B cell (primary cell): ENCODE measurements at regions not wholly inside any gene's neighbourhood (a gene's known extent, or its start where the extent isn't known, plus 50 kb on each side); places are given as distances from the start of the nearest gene placed in this dataset.

Experiments used
- ATAC-seq: fragments of 200-7000 bp; cut with Tn5 transposase; one replicate; pipeline ENCODE4 v1.10.0; 2021; ENCODE audit warnings: low read depth, mild to moderate bottlenecking, moderate number of reproducible peaks, moderate library complexity
- CTCF ChIA-PET: fragments of 350-600 bp; sonication (Branson Sonifier 250); formaldehyde crosslinking; loops from one replicate; lab custom pipeline; 2021; ENCODE audit warnings: antibody characterized with exemption, inconsistent platforms; lab: Charles Lee
- POLR2A ChIA-PET: fragments of 350-600 bp; sonication (Branson Sonifier 250); formaldehyde crosslinking; loops from one replicate; lab custom pipeline; 2021; ENCODE audit warnings: antibody characterized with exemption; lab: Charles Lee
- DNase-seq: peaks from one replicate; pipeline ENCODE4 v3.0.0; 2013
- H2AFZ ChIP-seq: 2 replicates; pipeline ENCODE4 v1.6.1; 2012; ENCODE audit warnings: mild to moderate bottlenecking, low read depth, low read length; ENCODE audit not compliant: insufficient read depth, poor library complexity, severe bottlenecking
- H3K27ac ChIP-seq, 2 donors: 1 replicate in 1 of 2; 2 replicates in 1 of 2; pipeline ENCODE4 v1.5.1; 2012 to 2013; ENCODE audit warnings: low read length in 2 of 2, mild to moderate bottlenecking in 2 of 2, moderate library complexity in 1 of 2
- H3K27me3 ChIP-seq, 4 experiments: fragments of 200-600 bp in 1 of 4; sonication (generic) in 1 of 4; replicated peaks in 1 of 4; 1 replicate in 2 of 4; 2 replicates in 2 of 4; pipeline versions ENCODE4 v1.6.1 to v1.7.0; 2013 to 2016; ENCODE audit warnings: low read length in 3 of 4, mild to moderate bottlenecking in 2 of 4, mixed read lengths in 1 of 4, moderate library complexity in 1 of 4; ENCODE audit not compliant: insufficient read depth in 4 of 4, control insufficient read depth in 3 of 4; ENCODE audit errors: control extremely low read depth in 1 of 4
- H3K36me3 ChIP-seq, 2 experiments: replicated peaks in 1 of 2; 1 replicate in 1 of 2; 2 replicates in 1 of 2; pipeline versions ENCODE4 v1.6.1 to v1.7.1; 2013; ENCODE audit warnings: low read length in 1 of 2; ENCODE audit not compliant: insufficient read depth in 2 of 2, control insufficient read depth in 1 of 2; ENCODE audit errors: control extremely low read depth in 1 of 2, extremely low read depth in 1 of 2
- H3K4me1 ChIP-seq, 2 donors: fragments of 200-600 bp in 1 of 2; sonication (generic) in 1 of 2; 1 replicate in 1 of 2; 2 replicates in 1 of 2; pipeline versions ENCODE4 v1.5.1 to v1.6.1; 2013 to 2017; ENCODE audit warnings: low read length in 2 of 2; ENCODE audit not compliant: control insufficient read depth in 2 of 2, insufficient read depth in 2 of 2
- H3K4me2 ChIP-seq: replicated peaks from 2 replicates; pipeline ENCODE3; 2012; ENCODE audit warnings: mild to moderate bottlenecking, low read depth, low read length; ENCODE audit not compliant: poor library complexity, severe bottlenecking
- H3K4me3 ChIP-seq, 5 experiments: fragments of 200-600 bp in 1 of 5; sonication (generic) in 1 of 5; 1 replicate in 3 of 5; 2 replicates in 2 of 5; pipeline versions ENCODE4 v1.5.1 to v1.7.0; 2011 to 2016; ENCODE audit warnings: low read length in 4 of 5, mild to moderate bottlenecking in 4 of 5, low read depth in 2 of 5, control low read depth in 1 of 5, moderate library complexity in 1 of 5; ENCODE audit not compliant: insufficient read depth in 1 of 5; ENCODE audit errors: control extremely low read depth in 1 of 5, extremely low read depth in 1 of 5
- H3K79me2 ChIP-seq: fragments of 200-600 bp; sonication (generic); one replicate; pipeline ENCODE4 v1.6.0; 2016; ENCODE audit warnings: low read length; ENCODE audit not compliant: control insufficient read depth, insufficient read depth
- H3K9ac ChIP-seq: fragments of 200-600 bp; sonication (generic); 2 replicates; pipeline ENCODE4 v1.6.1; 2017; ENCODE audit warnings: mild to moderate bottlenecking, low read length, moderate library complexity
- H3K9me3 ChIP-seq, 3 donors: one replicate each; pipeline versions ENCODE4 v1.6.1 to v1.7.1; 2013; ENCODE audit warnings: low read length in 2 of 3; ENCODE audit not compliant: control insufficient read depth in 2 of 3, insufficient read depth in 1 of 3; ENCODE audit errors: control extremely low read depth in 1 of 3
- H4K20me1 ChIP-seq: 2 replicates; pipeline ENCODE4 v1.6.0; 2012; ENCODE audit warnings: mild to moderate bottlenecking, low read length; ENCODE audit not compliant: insufficient read depth, control insufficient read depth, poor library complexity, severe bottlenecking
- H3K27ac Mint-ChIP-seq: one replicate; pipeline ENCODE4 v1.8.0; 2021; ENCODE audit warnings: mixed read lengths
- H3K27me3 Mint-ChIP-seq: one replicate; pipeline ENCODE4 v1.8.0; 2021; ENCODE audit warnings: mixed read lengths
- H3K4me1 Mint-ChIP-seq: one replicate; pipeline ENCODE4 v1.8.0; 2021; ENCODE audit warnings: mixed read lengths
- H3K4me3 Mint-ChIP-seq: one replicate; pipeline ENCODE4 v1.8.0; 2021; ENCODE audit warnings: mixed read lengths
- H3K9me3 Mint-ChIP-seq: one replicate; pipeline ENCODE4 v1.8.0; 2022; ENCODE audit warnings: mixed read lengths; ENCODE audit not compliant: insufficient read depth
- EZH2 ChIP-seq: IDR thresholded peaks from 2 replicates; pipeline ENCODE4 v1.6.1; 2012; ENCODE audit warnings: borderline replicate concordance, low read depth, mild to moderate bottlenecking, moderate library complexity, low read length; ENCODE audit not compliant: insufficient read depth, poor library complexity, severe bottlenecking
- WGBS: methylation state at CpG from one replicate; pipeline ENCODE4 v1.1.5; 2013; ENCODE audit warnings: missing lambda C conversion rate; ENCODE audit not compliant: insufficient coverage; 5-methylcytosine and 5-hydroxymethylcytosine counted together
- intact Hi-C: fragments of 100-400 bp; cut with micrococcal nuclease; formaldehyde crosslinking; loops from one replicate; pipeline ENCODE4 v1.10.0; 2022
- TF ChIP-seq, protein P1 (sequence below): fragments of 200-600 bp; IDR thresholded peaks from one replicate; pipeline ENCODE4 v1.8.0; 2022; ENCODE audit warnings: antibody characterized with exemption, mild to moderate bottlenecking

DNA sequence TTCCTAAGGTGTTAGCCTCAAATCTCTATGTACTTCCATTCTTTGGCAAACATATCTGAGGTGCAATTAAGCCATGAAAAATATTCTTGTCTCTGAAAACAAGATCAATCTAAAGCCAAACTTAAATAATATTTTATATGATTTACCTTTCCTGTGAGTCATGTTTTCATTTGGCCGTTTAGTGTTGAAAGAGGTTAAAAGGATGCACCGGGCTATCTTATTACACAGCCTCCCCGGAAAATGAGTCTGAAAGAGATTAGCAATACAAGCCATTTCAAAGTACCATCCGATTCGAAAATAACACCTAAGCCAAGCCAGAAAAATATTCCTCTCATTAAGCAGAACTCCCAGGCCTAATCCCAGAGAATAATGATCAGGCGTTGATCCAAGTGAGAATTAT is 161.5 kb upstream of the EPHA5 start:
- no peaks in the 10 kb centered on the region for H3K9me3 ChIP-seq
- ATAC-seq (no peak), DNase-seq (no peak)
- intact Hi-C loops: no loop called here
- no peaks in the 10 kb centered on the region for H3K79me2 ChIP-seq
- no peak overlapping the region for H2AFZ ChIP-seq
- H3K9ac ChIP-seq: no peak overlapping the region
- no peaks in the 10 kb centered on the region for H3K27me3 ChIP-seq
- H3K36me3 ChIP-seq: no peaks in the 10 kb centered on the region
- no peaks in the 10 kb centered on the region for H3K4me1 ChIP-seq
- ChIA-PET CTCF (no interaction called here), POLR2A (no interaction called here)
- H3K9me3 Mint-ChIP-seq: peaks cover 6% of the 10 kb centered on the region
- TF ChIP-seq, protein P1, sequence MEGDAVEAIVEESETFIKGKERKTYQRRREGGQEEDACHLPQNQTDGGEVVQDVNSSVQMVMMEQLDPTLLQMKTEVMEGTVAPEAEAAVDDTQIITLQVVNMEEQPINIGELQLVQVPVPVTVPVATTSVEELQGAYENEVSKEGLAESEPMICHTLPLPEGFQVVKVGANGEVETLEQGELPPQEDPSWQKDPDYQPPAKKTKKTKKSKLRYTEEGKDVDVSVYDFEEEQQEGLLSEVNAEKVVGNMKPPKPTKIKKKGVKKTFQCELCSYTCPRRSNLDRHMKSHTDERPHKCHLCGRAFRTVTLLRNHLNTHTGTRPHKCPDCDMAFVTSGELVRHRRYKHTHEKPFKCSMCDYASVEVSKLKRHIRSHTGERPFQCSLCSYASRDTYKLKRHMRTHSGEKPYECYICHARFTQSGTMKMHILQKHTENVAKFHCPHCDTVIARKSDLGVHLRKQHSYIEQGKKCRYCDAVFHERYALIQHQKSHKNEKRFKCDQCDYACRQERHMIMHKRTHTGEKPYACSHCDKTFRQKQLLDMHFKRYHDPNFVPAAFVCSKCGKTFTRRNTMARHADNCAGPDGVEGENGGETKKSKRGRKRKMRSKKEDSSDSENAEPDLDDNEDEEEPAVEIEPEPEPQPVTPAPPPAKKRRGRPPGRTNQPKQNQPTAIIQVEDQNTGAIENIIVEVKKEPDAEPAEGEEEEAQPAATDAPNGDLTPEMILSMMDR: no peak
- no peaks in the 10 kb centered on the region for H3K4me1 Mint-ChIP-seq
- H3K27ac ChIP-seq: no peak overlapping the region
- H4K20me1 ChIP-seq: no peaks in the 10 kb centered on the region
- no peaks in the 10 kb centered on the region for H3K27me3 Mint-ChIP-seq
- H3K27ac Mint-ChIP-seq: no peak overlapping the region
- WGBS: 100% methylated on average over 3 of the region's 6 CpGs
- H3K4me2 ChIP-seq: no peak overlapping the region
- H3K4me3 Mint-ChIP-seq: no peak overlapping the region
- no peak overlapping the region for H3K4me3 ChIP-seq

DNA sequence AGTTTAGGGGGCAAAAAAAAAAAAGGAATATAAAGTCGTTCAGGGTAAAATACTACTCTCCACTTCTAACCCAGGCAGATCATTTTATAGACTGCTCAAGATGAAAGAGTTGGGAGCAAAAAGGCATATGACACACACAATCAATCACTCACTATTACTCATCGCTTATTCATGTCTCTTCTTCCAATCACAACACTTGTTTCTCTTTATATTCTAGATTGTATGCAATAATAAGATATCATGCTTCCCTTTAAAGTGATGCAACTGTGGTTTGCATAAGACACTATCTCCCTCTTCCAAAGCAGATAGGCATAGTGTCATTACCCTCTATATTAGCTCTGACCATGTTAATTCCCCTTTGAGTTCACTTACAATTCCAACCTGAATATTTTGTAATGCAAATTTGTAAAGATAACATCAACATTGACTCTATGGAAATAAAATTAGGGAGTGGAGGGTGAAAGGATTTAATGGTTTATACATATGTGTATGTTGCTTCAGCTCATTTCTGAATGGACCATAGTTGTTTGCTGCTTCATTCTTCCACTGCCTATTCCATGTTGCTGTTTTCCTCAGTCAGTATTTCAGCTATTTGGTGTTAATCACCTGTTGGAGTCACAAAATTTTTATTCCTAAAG is 154.9 kb upstream of the EPHA5 start:
- Mint-ChIP-seq H3K27me3 (no peaks in the 10 kb centered on the region), H3K4me1 (no peaks in the 10 kb centered on the region), H3K27ac (no peak overlapping the region), H3K9me3 (peaks cover 4% of the 10 kb centered on the region), H3K4me3 (no peak overlapping the region)
- Histone ChIP-seq H3K4me1 (no peaks in the 10 kb centered on the region), H3K27me3 (no peaks in the 10 kb centered on the region), H3K27ac (no peak overlapping the region), H4K20me1 (no peaks in the 10 kb centered on the region), H2AFZ (no peak overlapping the region), H3K4me3 (no peak overlapping the region), H3K9ac (no peak overlapping the region), H3K36me3 (no peaks in the 10 kb centered on the region), H3K79me2 (no peaks in the 10 kb centered on the region), H3K4me2 (no peak overlapping the region), H3K9me3 (no peaks in the 10 kb centered on the region)
- intact Hi-C loops: no loop called here
- ChIA-PET CTCF (no interaction called here), POLR2A (no interaction called here)
- no CpG with 5 or more reads among the region's 2 CpGs for WGBS
- TF ChIP-seq, protein P1: no peak
- TF ChIP-seq EZH2: no peak
- no peak for DNase-seq
- ATAC-seq: no peak
